GOT3 (cell line): ENCODE measurements at regions not wholly inside any gene's neighbourhood (a gene's known extent, or its start where the extent isn't known, plus 50 kb on each side); places are given as distances from the start of the nearest gene placed in this dataset.

Experiments used
- DNase-seq: peaks from one replicate; lab custom pipeline; 2025; ENCODE audit warnings: mixed read lengths; lab: John Stamatoyannopoulos, UW

GRCh38 chr2:41881249-41881648, 166.6 kb upstream of the PKDCC start:
- DNase-seq, result no peak

GRCh38 chr2:41884718-41885117, 163.1 kb upstream of the PKDCC start:
- no peak for DNase-seq

GRCh38 chr2:41886145-41886664, 161.6 kb upstream of the PKDCC start:
- no peak for DNase-seq

- DNase-seq, result no peak
Observed at GRCh38 chr2:41886757-41887156, 161.1 kb upstream of the PKDCC start.

GRCh38 chr2:41890341-41890740, 157.5 kb upstream of the PKDCC start:
- DNase-seq, result no peak

GRCh38 chr2:41892476-41892875, 155.3 kb upstream of the PKDCC start:
- DNase-seq, result no peak

- no peak for DNase-seq
Observed at GRCh38 chr2:41894563-41895333, 153.1 kb upstream of the PKDCC start.

- DNase-seq, result no peak
Observed at GRCh38 chr2:41895334-41895664, 152.5 kb upstream of the PKDCC start.

- DNase-seq, result no peak
Observed at GRCh38 chr2:41896186-41896846, 151.5 kb upstream of the PKDCC start.

GRCh38 chr2:41899189-41899588, 148.6 kb upstream of the PKDCC start:
- DNase-seq, result no peak

GRCh38 chr2:41900101-41900577, 147.7 kb upstream of the PKDCC start:
- DNase-seq, result no peak

GRCh38 chr2:41902897-41903296, 144.9 kb upstream of the PKDCC start:
- no peak for DNase-seq

- DNase-seq, result no peak
Observed at GRCh38 chr2:41903474-41904135, 144.2 kb upstream of the PKDCC start.

GRCh38 chr2:41904459-41904858, 143.4 kb upstream of the PKDCC start:
- DNase-seq, result no peak

- no peak for DNase-seq
Observed at GRCh38 chr2:41905597-41906337, 142.1 kb upstream of the PKDCC start.

GRCh38 chr2:41906338-41906725, 141.5 kb upstream of the PKDCC start:
- DNase-seq, result no peak

- DNase-seq, result no peak
Observed at GRCh38 chr2:41907141-41907540, 140.7 kb upstream of the PKDCC start.

- no peak for DNase-seq
Observed at GRCh38 chr2:41907771-41908207, 140.0 kb upstream of the PKDCC start.

GRCh38 chr2:41908349-41908748, 139.5 kb upstream of the PKDCC start:
- no peak for DNase-seq

- no peak for DNase-seq
Observed at GRCh38 chr2:41909584-41909983, 138.2 kb upstream of the PKDCC start.

- DNase-seq, result no peak
Observed at GRCh38 chr2:41910126-41910525, 137.7 kb upstream of the PKDCC start.

- no peak for DNase-seq
Observed at GRCh38 chr2:41911033-41911432, 136.8 kb upstream of the PKDCC start.
